NCI-H128 (cell line): ENCODE measurements at regions not wholly inside any gene's neighbourhood (a gene's known extent, or its start where the extent isn't known, plus 50 kb on each side); places are given as distances from the start of the nearest gene placed in this dataset.

ENCODE experiments used
- DNase-seq: peaks from one replicate; lab custom pipeline; 2025; ENCODE audit not compliant: unreplicated experiment; lab: John Stamatoyannopoulos, UW

- DNase-seq: no peak
Measured at GRCh38 chr3:72336114-72336651, 512.1 kb downstream of the SHQ1 start.

DNA sequence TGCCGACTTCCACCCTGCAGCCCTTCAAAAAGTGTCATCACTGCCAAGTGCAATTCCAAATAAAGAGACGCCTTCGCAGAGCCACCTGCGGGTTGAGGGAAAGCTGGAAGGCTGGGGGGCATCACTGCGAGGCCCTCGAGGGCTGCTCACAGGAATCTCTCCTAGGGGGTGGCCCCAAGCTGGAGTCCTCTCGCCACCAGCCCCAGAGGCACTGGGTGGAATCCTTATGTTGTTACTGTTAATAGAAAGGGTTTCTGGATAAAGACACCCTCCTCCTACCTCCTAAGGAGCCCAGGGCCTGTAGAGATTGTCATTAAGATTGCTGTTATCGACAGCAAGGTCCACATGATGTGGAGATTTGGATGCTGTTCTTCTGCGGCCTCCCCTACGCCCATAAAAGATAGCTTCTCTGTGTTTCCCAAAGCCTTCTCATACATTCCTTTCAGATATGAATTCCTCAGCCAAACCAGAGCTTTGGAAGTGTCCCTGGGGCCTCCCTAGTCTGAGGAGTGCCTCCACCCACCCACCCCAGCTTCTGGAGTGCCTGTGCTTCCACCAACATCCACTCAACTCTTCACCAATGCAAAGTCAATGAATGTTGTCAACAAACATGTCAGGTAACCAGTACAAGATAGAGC is 512.7 kb downstream of the SHQ1 start:
- DNase-seq: no peak

DNA sequence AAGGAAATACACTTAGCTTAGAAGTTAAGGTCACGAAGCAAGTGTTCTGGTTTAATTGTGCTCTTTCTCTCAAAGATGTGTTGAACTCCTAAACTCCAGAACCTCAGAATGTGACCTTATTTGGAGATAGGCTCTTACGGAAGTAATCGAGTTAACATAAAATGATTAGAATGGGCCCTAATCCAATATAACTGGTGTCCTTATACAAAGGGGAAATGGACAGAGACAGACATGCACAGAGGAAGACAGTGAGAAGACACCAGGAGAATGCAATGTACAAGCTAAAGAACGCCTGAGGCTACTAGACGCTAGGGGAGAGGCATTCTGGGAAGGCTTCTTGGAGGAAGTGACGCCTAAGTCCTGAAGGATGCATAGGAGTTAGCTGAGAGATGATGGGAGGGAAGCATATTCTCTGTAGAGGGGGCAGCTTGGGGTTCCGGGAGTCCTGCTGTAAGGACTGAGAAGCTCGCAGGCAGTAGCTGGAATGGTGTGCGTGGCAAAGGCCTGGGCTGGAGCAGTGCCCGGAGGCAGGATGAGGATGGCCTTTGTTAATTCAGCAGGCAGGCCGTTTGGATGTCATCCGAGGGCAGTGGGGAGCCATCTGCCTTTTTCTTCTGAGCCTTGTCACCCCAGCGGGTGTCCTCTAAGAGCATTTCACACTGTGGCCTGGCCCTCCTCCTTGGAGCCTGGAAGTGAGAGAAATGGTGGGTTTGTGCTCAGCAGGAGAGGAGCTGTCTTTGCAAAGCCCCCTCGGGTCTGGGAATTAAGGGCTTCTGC is 513.4 kb downstream of the SHQ1 start:
- no peak for DNase-seq

DNA sequence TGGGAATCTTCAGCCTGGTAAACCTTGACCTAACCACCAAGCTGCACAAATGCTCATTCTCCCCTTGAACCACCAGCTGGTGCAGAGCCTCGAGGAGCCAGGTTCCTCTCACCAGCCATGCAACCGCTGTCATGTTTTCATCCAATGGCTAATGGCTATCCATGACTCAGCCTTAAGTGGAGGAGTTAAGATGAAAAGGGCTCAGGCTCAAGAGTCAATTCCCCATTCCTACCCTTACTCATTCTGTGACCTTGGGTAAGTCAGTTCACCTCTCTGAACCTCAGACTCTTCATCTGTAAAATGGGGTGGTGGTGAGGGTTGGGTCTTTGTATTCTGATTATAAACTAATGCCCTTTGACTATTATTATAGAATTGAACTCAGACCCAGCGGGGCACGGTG is 515.6 kb downstream of the SHQ1 start:
- no peak for DNase-seq

- no peak for DNase-seq
Measured at GRCh38 chr3:72332036-72332435, 516.2 kb downstream of the SHQ1 start.

GRCh38 chr3:72331076-72331475 is 517.2 kb downstream of the SHQ1 start:
- DNase-seq: no peak

GRCh38 chr3:72329354-72329753 is 518.9 kb downstream of the SHQ1 start:
- no peak for DNase-seq

- no peak for DNase-seq
Measured at GRCh38 chr3:72328755-72329277, 519.4 kb downstream of the SHQ1 start.

DNA sequence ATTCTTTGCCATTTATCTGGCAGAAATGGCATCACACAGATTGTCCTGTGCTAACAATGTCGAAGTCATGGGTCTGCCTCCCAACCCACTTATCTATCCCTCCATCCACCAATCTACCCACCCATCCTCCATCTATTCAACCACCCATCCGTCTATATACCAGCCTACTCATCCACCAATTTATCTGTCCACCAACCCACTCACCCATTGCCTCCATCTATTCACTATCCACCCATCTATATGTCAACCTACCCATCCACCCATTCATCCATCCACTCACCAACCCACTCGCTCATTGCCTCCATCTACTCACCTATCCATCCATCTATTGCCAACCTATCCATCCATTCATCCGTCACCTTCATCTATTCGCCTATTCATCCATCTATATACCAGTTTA is 521.2 kb downstream of the SHQ1 start:
- no peak for DNase-seq

DNA sequence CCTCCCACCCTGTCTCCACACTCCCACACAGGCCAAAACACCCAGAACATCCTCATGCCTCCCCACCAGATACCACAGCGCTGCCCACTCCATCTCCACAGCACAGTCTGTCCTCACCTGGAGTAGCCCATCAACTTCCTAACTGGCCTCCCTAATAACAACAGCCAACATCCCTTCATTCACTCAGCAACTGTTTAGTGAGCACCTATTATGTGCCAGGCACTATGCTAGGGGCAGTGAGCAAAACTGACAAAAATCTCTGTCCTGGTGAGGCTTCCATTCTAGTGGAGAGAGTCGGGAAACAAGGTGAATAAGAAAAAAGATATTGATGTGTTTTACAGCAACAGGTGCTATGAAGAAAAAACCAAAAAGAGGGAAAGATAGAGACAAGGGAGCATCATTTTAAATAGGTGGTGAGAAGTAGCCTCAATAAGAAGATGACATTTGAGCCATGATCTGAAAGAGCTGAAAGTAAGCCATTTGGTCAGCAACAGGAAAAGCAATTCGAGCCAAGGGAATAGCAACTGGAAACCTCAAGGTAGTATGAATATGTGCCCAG is 523.9 kb downstream of the SHQ1 start:
- DNase-seq: no peak

- no peak for DNase-seq
Measured at GRCh38 chr3:72323773-72324172, 524.5 kb downstream of the SHQ1 start.

GRCh38 chr3:72322264-72322976 is 525.8 kb downstream of the SHQ1 start:
- no peak for DNase-seq

DNA sequence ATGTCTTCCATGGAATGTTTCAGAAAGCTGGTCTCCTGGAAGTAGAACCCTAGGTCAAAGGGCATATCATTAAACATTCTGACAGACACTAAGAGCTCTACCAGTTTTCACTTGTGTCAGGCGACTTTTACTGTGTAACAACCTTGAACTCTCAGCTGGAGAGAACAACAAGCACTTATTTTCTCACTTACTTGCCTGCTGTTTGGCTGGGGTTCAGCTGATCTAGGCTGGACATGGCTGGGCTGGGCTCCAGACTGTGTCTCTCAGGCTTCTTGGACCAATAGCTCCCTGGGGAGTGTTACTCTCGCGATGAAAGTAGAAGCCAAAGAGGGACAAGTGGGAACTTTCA is 527.3 kb downstream of the SHQ1 start:
- DNase-seq: no peak

DNA sequence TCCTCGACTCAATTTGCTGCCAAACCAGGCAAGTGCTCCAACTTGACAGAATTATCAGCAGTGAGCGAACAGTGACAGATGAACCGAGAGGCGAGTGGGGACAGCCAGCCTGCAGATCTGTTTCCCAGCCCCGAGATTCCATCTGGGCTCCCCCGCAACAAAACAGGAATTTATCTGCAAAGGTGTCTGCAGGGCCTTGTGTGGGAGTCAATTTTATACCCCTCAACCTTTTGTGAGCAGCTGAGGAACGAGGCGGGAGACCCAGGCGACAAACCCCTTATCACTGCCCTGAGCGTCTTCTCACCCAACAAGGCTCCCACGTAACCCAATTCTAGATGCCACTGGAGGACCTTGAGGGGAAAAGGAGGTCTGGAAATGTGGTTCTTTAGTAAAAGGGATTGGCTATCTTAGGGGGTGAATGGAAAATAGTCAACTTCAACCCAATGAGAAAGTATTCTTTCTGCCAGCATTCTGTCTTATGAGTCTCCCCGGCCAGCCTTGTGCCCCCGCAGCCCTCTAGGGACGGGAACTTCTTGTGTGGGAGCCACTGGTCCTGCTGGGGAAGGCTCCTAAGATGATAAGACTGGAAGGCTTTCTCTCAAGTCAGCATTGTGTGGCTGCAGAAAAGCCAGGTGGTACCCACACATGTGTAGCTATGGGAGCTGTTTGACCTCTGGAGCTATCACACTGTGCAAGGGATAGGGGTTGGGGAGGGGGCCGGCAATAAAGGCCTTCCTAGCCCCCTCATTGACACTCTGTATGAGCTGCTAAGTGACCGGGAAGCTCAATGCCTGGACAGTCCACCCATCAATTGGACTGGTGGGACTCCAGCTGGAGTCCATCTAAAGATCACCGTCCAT is 527.9 kb downstream of the SHQ1 start:
- no peak for DNase-seq

DNA sequence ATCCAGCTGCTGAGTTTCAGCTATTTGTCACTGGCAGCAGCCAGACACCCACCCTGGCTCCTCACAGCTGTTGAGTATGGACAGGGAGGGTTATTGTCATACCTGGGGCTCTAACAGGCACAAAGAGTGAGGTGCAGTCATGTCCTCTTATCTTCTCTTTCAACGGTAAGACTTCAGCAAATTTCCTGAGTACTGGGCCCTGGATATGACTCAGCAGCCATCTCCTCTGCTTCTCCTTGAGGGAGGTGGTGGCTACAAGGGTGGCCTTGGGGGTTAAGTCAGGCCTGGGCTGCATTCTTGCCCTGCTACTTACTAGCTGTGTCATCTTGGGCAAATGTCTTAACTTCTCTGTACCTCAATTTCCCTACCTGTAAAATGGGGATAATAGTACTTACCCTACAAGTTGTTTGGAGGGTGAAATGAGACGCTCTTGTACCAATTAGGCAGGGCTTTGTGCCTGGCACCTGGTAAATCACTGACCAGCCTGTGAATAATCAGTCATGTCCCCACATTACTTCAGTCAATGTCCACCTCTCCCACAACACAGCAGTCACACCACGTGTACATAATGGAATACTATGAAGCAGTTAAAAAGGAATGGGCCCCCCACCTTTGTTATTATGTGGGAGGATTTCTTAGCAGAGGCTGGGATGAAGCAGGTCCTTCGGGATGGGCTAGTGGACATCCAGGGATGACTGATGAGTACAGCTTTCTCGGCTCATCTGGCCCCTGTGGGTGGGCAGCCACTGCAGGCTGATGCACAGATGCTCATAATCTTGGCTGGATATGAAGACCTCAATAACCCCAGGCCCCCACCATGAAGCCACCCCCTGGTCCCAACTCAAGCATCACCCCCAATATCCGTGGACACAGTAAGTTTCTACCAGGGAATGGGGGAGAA is 528.8 kb downstream of the SHQ1 start:
- no peak for DNase-seq

DNA sequence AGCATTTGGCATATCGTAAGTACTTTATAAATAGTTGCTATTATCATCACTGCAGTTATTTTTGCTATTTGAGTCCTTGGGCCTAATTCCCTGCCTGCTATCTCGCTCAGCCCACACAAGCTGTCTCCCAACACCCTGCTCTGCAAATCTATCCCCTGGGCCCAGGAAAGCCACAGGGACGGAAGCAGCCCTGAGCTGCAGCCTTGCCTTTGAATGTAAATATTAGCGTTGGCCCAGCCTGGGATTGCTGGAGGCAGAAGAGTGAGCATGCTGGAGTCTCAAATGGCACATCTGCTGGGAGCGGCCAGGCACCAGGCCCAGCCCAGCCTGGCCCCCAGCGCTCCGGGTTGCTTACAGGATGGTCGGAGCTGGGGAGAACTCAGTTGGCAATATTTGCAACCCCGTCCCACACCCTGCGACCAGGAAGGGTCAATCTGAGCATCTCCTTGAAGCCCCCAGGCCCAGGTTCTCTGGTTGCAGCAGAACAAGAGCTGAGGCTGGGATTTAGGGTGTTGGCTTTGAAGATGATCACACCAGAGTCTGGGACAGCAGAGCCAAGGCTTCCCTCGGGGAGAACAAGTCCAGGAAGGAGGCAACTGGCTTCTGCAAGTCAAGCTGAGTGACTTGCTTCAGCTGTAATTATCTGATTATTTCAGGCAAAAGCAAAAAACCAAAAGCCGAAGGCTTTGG is 529.6 kb downstream of the SHQ1 start:
- DNase-seq: no peak

DNA sequence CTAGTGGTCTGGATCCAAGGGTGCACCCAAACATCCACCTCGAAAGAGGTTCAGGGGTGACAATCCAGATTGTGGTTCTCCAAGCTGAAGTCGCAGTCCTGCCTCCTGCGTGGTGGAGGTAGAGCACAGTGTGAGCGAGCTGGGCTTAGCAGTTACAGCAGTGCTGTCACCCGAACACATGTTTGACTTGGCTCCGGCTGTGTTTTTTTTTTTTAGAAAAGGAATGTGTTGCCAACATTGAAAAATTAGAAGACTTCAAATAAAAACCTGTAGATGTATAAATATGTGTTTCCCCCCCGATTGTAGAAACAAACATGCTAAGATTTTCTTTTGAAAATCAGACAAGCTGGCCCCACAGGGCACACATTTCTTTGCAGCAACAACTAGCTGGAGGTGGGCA is 530.8 kb downstream of the SHQ1 start:
- DNase-seq: no peak

GRCh38 chr3:72316501-72317279 is 531.6 kb downstream of the SHQ1 start:
- DNase-seq: no peak
